ENCODE measurements at regions not wholly inside any gene's neighbourhood (a gene's known extent, or its start where the extent isn't known, plus 50 kb on each side); places are given as distances from the start of the nearest gene placed in this dataset.
A peak's percentile ranks its signal among the peaks of the same experiment; 100 is the strongest.

DNA sequence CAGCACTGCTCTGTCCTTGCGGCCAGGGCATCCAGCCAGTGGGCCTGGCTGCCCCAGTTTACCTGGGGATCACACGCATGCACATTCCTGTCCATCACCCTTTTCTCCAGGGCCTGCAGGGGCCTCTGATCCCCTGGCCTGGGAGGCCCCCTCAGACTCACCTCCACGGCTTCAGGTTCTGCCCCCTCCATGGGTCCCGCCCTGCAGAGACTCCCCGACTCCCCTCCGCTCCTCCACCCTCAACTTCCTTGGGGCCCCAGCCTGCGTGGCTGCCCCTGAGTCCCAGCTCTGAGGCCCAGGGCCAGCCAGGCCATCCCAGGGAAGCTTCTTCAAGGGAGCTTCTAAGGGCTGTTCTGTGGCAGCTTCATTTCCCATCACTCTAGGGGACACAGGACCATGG, 324.1 kb downstream of the TCERG1L start:
- no peak for DNase-seq
- Histone ChIP-seq H3K36me3 (ENCODE audit: control insufficient read depth in 4 of 4, insufficient read depth in 4 of 4, low read length in 3 of 4) (no peaks in the 10 kb centered on the region), H3K27ac (ENCODE audit: insufficient read depth in 1 of 2, low read depth in 1 of 2, low read length in 2 of 2, poor library complexity in 1 of 2, severe bottlenecking in 2 of 2) (no peak overlapping the region), H3K9me3 (ENCODE audit: control extremely low read depth in 1 of 5, control insufficient read depth in 4 of 5, insufficient read depth in 2 of 5, low read depth in 1 of 5, low read length in 4 of 5) (peaks cover 0 to 12% (median 3%) of the 10 kb centered on the region in 5 experiments), H3K27me3 (replicated peaks in 2 of 5; ENCODE audit: control insufficient read depth in 4 of 5, insufficient read depth in 5 of 5, low read length in 4 of 5) (peaks cover 0 to 1% (median 0%) of the 10 kb centered on the region in 5 experiments), H3K4me3 (ENCODE audit: control insufficient read depth in 1 of 7, extremely low read depth in 1 of 7, insufficient read depth in 4 of 7, low read depth in 2 of 7, low read length in 6 of 7) (no peak overlapping the region), H3K4me1 (ENCODE audit: control extremely low read depth in 1 of 4, control insufficient read depth in 4 of 4, insufficient read depth in 4 of 4, low read length in 3 of 4) (peaks cover 0 to 19% (median 0%) of the 10 kb centered on the region in 4 experiments)
- POLR2A ChIA-PET, result no interaction called here
- WGBS (ENCODE audit: insufficient coverage), result 95% methylated on average over 6 of the region's 7 CpGs
- CTCF ChIA-PET, result no interaction called here

DNA sequence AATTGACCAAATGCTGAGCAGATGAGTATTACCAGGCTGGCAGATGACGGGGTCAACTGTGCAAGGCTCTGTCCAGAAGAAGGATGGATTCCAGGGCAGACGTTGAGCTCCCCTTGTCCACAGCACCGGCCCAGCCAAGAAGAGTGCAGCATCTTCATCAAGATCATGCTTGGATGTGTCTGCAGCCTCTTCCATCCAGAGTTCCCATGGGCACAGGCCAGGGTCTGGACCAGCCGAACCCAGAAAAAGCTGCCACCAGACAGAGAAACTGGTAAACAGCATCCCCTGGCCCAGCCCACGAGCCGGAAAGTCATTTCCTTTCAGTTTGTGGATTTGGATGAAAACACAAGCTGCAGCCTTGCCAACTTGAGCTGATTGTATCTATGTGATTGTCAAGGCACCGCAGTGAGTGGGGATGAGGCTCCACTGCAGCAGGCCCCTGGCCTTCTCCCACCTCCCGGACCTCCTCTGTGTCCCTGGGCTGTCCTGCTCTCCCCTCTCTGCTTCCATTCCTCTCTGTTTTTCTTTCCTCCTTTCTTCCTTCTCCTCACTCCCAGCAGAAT, 321.8 kb downstream of the TCERG1L start:
- WGBS (ENCODE audit: insufficient coverage), result 51% methylated on average over 8 of the region's 8 CpGs
- peak; percentile 6 to 61 (median 42) for DNase-seq
- Histone ChIP-seq H3K27ac (ENCODE audit: insufficient read depth in 1 of 2, low read depth in 1 of 2, low read length in 2 of 2, poor library complexity in 1 of 2, severe bottlenecking in 2 of 2) (peak overlapping the region in 1 of 2 experiments; percentile 37), H3K4me1 (ENCODE audit: control extremely low read depth in 1 of 4, control insufficient read depth in 4 of 4, insufficient read depth in 4 of 4, low read length in 3 of 4) (peaks cover 0 to 19% (median 0%) of the 10 kb centered on the region in 4 experiments), H3K27me3 (replicated peaks in 2 of 5; ENCODE audit: control insufficient read depth in 4 of 5, insufficient read depth in 5 of 5, low read length in 4 of 5) (peaks cover 0 to 1% (median 0%) of the 10 kb centered on the region in 5 experiments), H3K36me3 (ENCODE audit: control insufficient read depth in 4 of 4, insufficient read depth in 4 of 4, low read length in 3 of 4) (no peaks in the 10 kb centered on the region), H3K9me3 (ENCODE audit: control extremely low read depth in 1 of 5, control insufficient read depth in 4 of 5, insufficient read depth in 2 of 5, low read depth in 1 of 5, low read length in 4 of 5) (no peaks in the 10 kb centered on the region), H3K4me3 (ENCODE audit: control insufficient read depth in 1 of 7, extremely low read depth in 1 of 7, insufficient read depth in 4 of 7, low read depth in 2 of 7, low read length in 6 of 7) (peak overlapping the region in 2 of 7 experiments; percentile 38 to 47)
- CTCF ChIA-PET, result no interaction called here
- POLR2A ChIA-PET, result no interaction called here

- POLR2A ChIA-PET, result no interaction called here
- 95% methylated on average over 9 of the region's 9 CpGs for WGBS (ENCODE audit: insufficient coverage)
Observed at GRCh38 chr10:130990486-130990885, 321.0 kb downstream of the TCERG1L start.

GRCh38 chr10:130992802-130993523, 318.6 kb downstream of the TCERG1L start:
- no peak overlapping the region for H3K4me3 ChIP-seq (ENCODE audit: control insufficient read depth in 1 of 7, extremely low read depth in 1 of 7, insufficient read depth in 4 of 7, low read depth in 2 of 7, low read length in 6 of 7)
- CTCF ChIA-PET, result no interaction called here
- DNase-seq, result no peak
- 98% methylated on average over 14 of the region's 14 CpGs for WGBS (ENCODE audit: insufficient coverage)
- peaks cover 0 to 1% (median 0%) of the 10 kb centered on the region in 5 experiments for H3K27me3 ChIP-seq (replicated peaks in 2 of 5; ENCODE audit: control insufficient read depth in 4 of 5, insufficient read depth in 5 of 5, low read length in 4 of 5)
- peaks cover 0 to 4% (median 0%) of the 10 kb centered on the region in 5 experiments for H3K9me3 ChIP-seq (ENCODE audit: control extremely low read depth in 1 of 5, control insufficient read depth in 4 of 5, insufficient read depth in 2 of 5, low read depth in 1 of 5, low read length in 4 of 5)
- POLR2A ChIA-PET, result no interaction called here
- no peak overlapping the region for H3K27ac ChIP-seq (ENCODE audit: insufficient read depth in 1 of 2, low read depth in 1 of 2, low read length in 2 of 2, poor library complexity in 1 of 2, severe bottlenecking in 2 of 2)
- no peaks in the 10 kb centered on the region for H3K36me3 ChIP-seq (ENCODE audit: control insufficient read depth in 4 of 4, insufficient read depth in 4 of 4, low read length in 3 of 4)
- peaks cover 0 to 19% (median 0%) of the 10 kb centered on the region in 4 experiments for H3K4me1 ChIP-seq (ENCODE audit: control extremely low read depth in 1 of 4, control insufficient read depth in 4 of 4, insufficient read depth in 4 of 4, low read length in 3 of 4)

More at GRCh38 chr10:130990486-130990885, 321.0 kb downstream of the TCERG1L start:
- Histone ChIP-seq H3K9me3 (ENCODE audit: control extremely low read depth in 1 of 5, control insufficient read depth in 4 of 5, insufficient read depth in 2 of 5, low read depth in 1 of 5, low read length in 4 of 5) (no peaks in the 10 kb centered on the region), H3K27me3 (replicated peaks in 2 of 5; ENCODE audit: control insufficient read depth in 4 of 5, insufficient read depth in 5 of 5, low read length in 4 of 5) (peaks cover 0 to 1% (median 0%) of the 10 kb centered on the region in 5 experiments), H3K4me3 (ENCODE audit: control insufficient read depth in 1 of 7, extremely low read depth in 1 of 7, insufficient read depth in 4 of 7, low read depth in 2 of 7, low read length in 6 of 7) (no peak overlapping the region), H3K27ac (ENCODE audit: insufficient read depth in 1 of 2, low read depth in 1 of 2, low read length in 2 of 2, poor library complexity in 1 of 2, severe bottlenecking in 2 of 2) (no peak overlapping the region), H3K36me3 (ENCODE audit: control insufficient read depth in 4 of 4, insufficient read depth in 4 of 4, low read length in 3 of 4) (no peaks in the 10 kb centered on the region), H3K4me1 (ENCODE audit: control extremely low read depth in 1 of 4, control insufficient read depth in 4 of 4, insufficient read depth in 4 of 4, low read length in 3 of 4) (peaks cover 0 to 19% (median 0%) of the 10 kb centered on the region in 4 experiments)
- CTCF ChIA-PET, result no interaction called here
- DNase-seq, result no peak

GRCh38 chr10:130993612-130994011, 317.9 kb downstream of the TCERG1L start:
- ChIA-PET POLR2A (no interaction called here), CTCF (no interaction called here)
- no peak for DNase-seq
- Histone ChIP-seq H3K27me3 (replicated peaks in 2 of 5; ENCODE audit: control insufficient read depth in 4 of 5, insufficient read depth in 5 of 5, low read length in 4 of 5) (peaks cover 0 to 1% (median 0%) of the 10 kb centered on the region in 5 experiments), H3K4me3 (ENCODE audit: control insufficient read depth in 1 of 7, extremely low read depth in 1 of 7, insufficient read depth in 4 of 7, low read depth in 2 of 7, low read length in 6 of 7) (no peak overlapping the region), H3K9me3 (ENCODE audit: control extremely low read depth in 1 of 5, control insufficient read depth in 4 of 5, insufficient read depth in 2 of 5, low read depth in 1 of 5, low read length in 4 of 5) (peaks cover 0 to 4% (median 0%) of the 10 kb centered on the region in 5 experiments), H3K36me3 (ENCODE audit: control insufficient read depth in 4 of 4, insufficient read depth in 4 of 4, low read length in 3 of 4) (no peaks in the 10 kb centered on the region), H3K4me1 (ENCODE audit: control extremely low read depth in 1 of 4, control insufficient read depth in 4 of 4, insufficient read depth in 4 of 4, low read length in 3 of 4) (peaks cover 0 to 19% (median 0%) of the 10 kb centered on the region in 4 experiments), H3K27ac (ENCODE audit: insufficient read depth in 1 of 2, low read depth in 1 of 2, low read length in 2 of 2, poor library complexity in 1 of 2, severe bottlenecking in 2 of 2) (no peak overlapping the region)
- WGBS (ENCODE audit: insufficient coverage), result 99% methylated on average over 6 of the region's 6 CpGs

GRCh38 chr10:130994191-130994590, 317.3 kb downstream of the TCERG1L start:
- Histone ChIP-seq H3K36me3 (ENCODE audit: control insufficient read depth in 4 of 4, insufficient read depth in 4 of 4, low read length in 3 of 4) (no peaks in the 10 kb centered on the region), H3K27ac (ENCODE audit: insufficient read depth in 1 of 2, low read depth in 1 of 2, low read length in 2 of 2, poor library complexity in 1 of 2, severe bottlenecking in 2 of 2) (no peak overlapping the region), H3K9me3 (ENCODE audit: control extremely low read depth in 1 of 5, control insufficient read depth in 4 of 5, insufficient read depth in 2 of 5, low read depth in 1 of 5, low read length in 4 of 5) (peaks cover 0 to 4% (median 0%) of the 10 kb centered on the region in 5 experiments), H3K4me3 (ENCODE audit: control insufficient read depth in 1 of 7, extremely low read depth in 1 of 7, insufficient read depth in 4 of 7, low read depth in 2 of 7, low read length in 6 of 7) (no peak overlapping the region), H3K27me3 (replicated peaks in 2 of 5; ENCODE audit: control insufficient read depth in 4 of 5, insufficient read depth in 5 of 5, low read length in 4 of 5) (peaks cover 0 to 1% (median 0%) of the 10 kb centered on the region in 5 experiments), H3K4me1 (ENCODE audit: control extremely low read depth in 1 of 4, control insufficient read depth in 4 of 4, insufficient read depth in 4 of 4, low read length in 3 of 4) (peaks cover 0 to 13% (median 0%) of the 10 kb centered on the region in 4 experiments)
- CTCF ChIA-PET, result no interaction called here
- 95% methylated on average over 6 of the region's 7 CpGs for WGBS (ENCODE audit: insufficient coverage)
- no peak for DNase-seq
- POLR2A ChIA-PET, result no interaction called here

GRCh38 chr10:130994845-130995244, 316.7 kb downstream of the TCERG1L start:
- no peaks in the 10 kb centered on the region for H3K36me3 ChIP-seq (ENCODE audit: control insufficient read depth in 4 of 4, insufficient read depth in 4 of 4, low read length in 3 of 4)
- CTCF ChIA-PET, result no interaction called here
- WGBS (ENCODE audit: insufficient coverage), result 100% methylated on average over 3 of the region's 7 CpGs
- DNase-seq, result no peak
- no peak overlapping the region for H3K4me3 ChIP-seq (ENCODE audit: control insufficient read depth in 1 of 7, extremely low read depth in 1 of 7, insufficient read depth in 4 of 7, low read depth in 2 of 7, low read length in 6 of 7)
- no peak overlapping the region for H3K27ac ChIP-seq (ENCODE audit: insufficient read depth in 1 of 2, low read depth in 1 of 2, low read length in 2 of 2, poor library complexity in 1 of 2, severe bottlenecking in 2 of 2)
- POLR2A ChIA-PET, result no interaction called here
- peaks cover 0 to 4% (median 0%) of the 10 kb centered on the region in 5 experiments for H3K9me3 ChIP-seq (ENCODE audit: control extremely low read depth in 1 of 5, control insufficient read depth in 4 of 5, insufficient read depth in 2 of 5, low read depth in 1 of 5, low read length in 4 of 5)
- peaks cover 0 to 1% (median 0%) of the 10 kb centered on the region in 5 experiments for H3K27me3 ChIP-seq (replicated peaks in 2 of 5; ENCODE audit: control insufficient read depth in 4 of 5, insufficient read depth in 5 of 5, low read length in 4 of 5)
- H3K4me1 ChIP-seq (ENCODE audit: control extremely low read depth in 1 of 4, control insufficient read depth in 4 of 4, insufficient read depth in 4 of 4, low read length in 3 of 4), result peaks cover 0 to 7% (median 0%) of the 10 kb centered on the region in 4 experiments
